ENCODE measurements at regions not wholly inside any gene's neighbourhood (a gene's known extent, or its start where the extent isn't known, plus 50 kb on each side); places are given as distances from the start of the nearest gene placed in this dataset.

GRCh38 chr7:84651876-84652275, 457.3 kb upstream of the SEMA3A start (continued):
- TF ChIP-seq ZNF592 (IDR thresholded peaks at IDR 0.05) (no peak), CEBPZ (IDR thresholded peaks at IDR 0.05; ENCODE audit: low read depth, low read length) (no peak)

Measured in GM12878 (cell line).